Hepatocyte (in vitro differentiated cells): ENCODE measurements at regions not wholly inside any gene's neighbourhood (a gene's known extent, or its start where the extent isn't known, plus 50 kb on each side); places are given as distances from the start of the nearest gene placed in this dataset.

Experiments used
- CTCF ChIP-seq: fragments of 200-600 bp; sonication (generic); IDR thresholded peaks from 2 replicates; pipeline ENCODE4 v1.5.1; 2016; ENCODE audit warnings: antibody characterized with exemption, mild to moderate bottlenecking; ENCODE audit not compliant: poor library complexity
- EZH2 ChIP-seq: fragments of 200-600 bp; sonication (generic); IDR thresholded peaks from 2 replicates; pipeline ENCODE4 v1.6.1; 2016; ENCODE audit warnings: antibody characterized with exemption, mild to moderate bottlenecking, borderline replicate concordance
- EZH2phosphoT487 ChIP-seq: fragments of 200-600 bp; sonication (generic); IDR thresholded peaks from one replicate; pipeline ENCODE4 v1.6.1; 2018; ENCODE audit warnings: antibody characterized with exemption, mild to moderate bottlenecking, low read depth, moderate library complexity; ENCODE audit not compliant: unreplicated experiment, severe bottlenecking

GRCh38 chr14:41229824-41230223, 376.9 kb upstream of the LRFN5 start:
- TF ChIP-seq CTCF (no peak), EZH2 (no peak), EZH2phosphoT487 (no peak)
